HepG2 (cell line): ENCODE measurements at regions not wholly inside any gene's neighbourhood (a gene's known extent, or its start where the extent isn't known, plus 50 kb on each side); places are given as distances from the start of the nearest gene placed in this dataset.
A peak's percentile ranks its signal among the peaks of the same experiment; 100 is the strongest.

Experiments used
- ATAC-seq: fragments of 200-7000 bp; cut with Tn5 transposase; 3 replicates; pipeline ENCODE4 v1.9.1; 2020; ENCODE audit warnings: mild to moderate bottlenecking, moderate library complexity
- BruUV-seq: library from RNA; stranded (reverse); fragments of 400-500 nt; replicated peaks from 2 replicates; lab custom pipeline; 2021; lab: Mats Ljungman, UMichigan
- CTCF ChIA-PET: fragments of 300-600 bp; formaldehyde crosslinking; extraction: SDS; loops from one replicate; lab custom pipeline; 2021; ENCODE audit warnings: low total read pairs, inconsistent platforms, low intra/inter-chr PET ratio; lab: Yijun Ruan, JAX
- POLR2A ChIA-PET: fragments of 350-600 bp; sonication (Branson Sonifier 250); formaldehyde crosslinking; loops from one replicate; lab custom pipeline; 2020; ENCODE audit warnings: antibody characterized with exemption, inconsistent platforms; lab: Yijun Ruan, JAX
- DNase-seq: peaks from one replicate; pipeline ENCODE4 v3.0.0-alpha.2; 2015; ENCODE audit warnings: low spot score
- FAIRE-seq: peaks from 3 replicates; lab custom pipeline; 2011; peaks lifted over from hg19 to GRCh38; lab: Jason Lieb, UNC
- H2AFZ ChIP-seq: one replicate; pipeline ENCODE4 v1.6.1; 2011; ENCODE audit warnings: low read length, inconsistent platforms
- H3K27ac ChIP-seq: fragments of 300-600 bp; 3 replicates; pipeline ENCODE4 v1.8.0; 2011; ENCODE audit warnings: mixed run types, mild to moderate bottlenecking, mixed read lengths, low read length, inconsistent platforms; ENCODE audit not compliant: insufficient read depth; ENCODE audit errors: extremely low read length
- H3K27me3 ChIP-seq, 2 experiments: fragments of 200-600 bp in 1 of 2; 2 replicates in 1 of 2; 3 replicates in 1 of 2; pipeline versions ENCODE4 v1.6.0 to v1.8.0; 2011; ENCODE audit warnings: low read length in 2 of 2, mild to moderate bottlenecking in 2 of 2, moderate library complexity in 2 of 2, inconsistent platforms in 1 of 2; ENCODE audit not compliant: insufficient read depth in 2 of 2, control insufficient read depth in 1 of 2
- H3K36me3 ChIP-seq, 2 experiments: fragments of 200-600 bp in 1 of 2; replicated peaks in 1 of 2; 2 replicates in 1 of 2; 3 replicates in 1 of 2; pipeline versions ENCODE4 v1.5.1 to v1.8.0; 2011; ENCODE audit warnings: low read length in 2 of 2, inconsistent platforms in 1 of 2; ENCODE audit not compliant: insufficient read depth in 2 of 2, control insufficient read depth in 1 of 2
- H3K4me1 ChIP-seq: 2 replicates; pipeline ENCODE4 v1.5.1; 2012; ENCODE audit warnings: low read length, inconsistent platforms; ENCODE audit not compliant: insufficient read depth
- H3K4me2 ChIP-seq: 2 replicates; pipeline ENCODE4 v1.6.0; 2011; ENCODE audit warnings: low read depth, low read length, inconsistent platforms
- H3K4me3 ChIP-seq, 3 experiments: fragments of 200-600 bp in 1 of 3; sonication (generic), shearing (Covaris generic) in 1 of 3; replicated peaks in 1 of 3; 2 replicates each; pipeline ENCODE4 v1.5.1; 2011 to 2016; ENCODE audit warnings: low read length in 3 of 3, inconsistent platforms in 2 of 3, low read depth in 2 of 3, mild to moderate bottlenecking in 2 of 3, control low read depth in 1 of 3, mixed read lengths in 1 of 3; ENCODE audit not compliant: insufficient read depth in 1 of 3
- H3K79me2 ChIP-seq: one replicate; pipeline ENCODE4 v1.6.1; 2011; ENCODE audit warnings: low read length, inconsistent platforms; ENCODE audit not compliant: insufficient read depth
- H3K9ac ChIP-seq: 2 replicates; pipeline ENCODE4 v1.6.0; 2011; ENCODE audit warnings: mild to moderate bottlenecking, low read depth, low read length, inconsistent platforms; ENCODE audit not compliant: insufficient read depth
- H3K9me3 ChIP-seq: 2 replicates; pipeline ENCODE4 v1.5.1; 2012; ENCODE audit warnings: mild to moderate bottlenecking, low read length
- H4K20me1 ChIP-seq: 2 replicates; pipeline ENCODE4 v1.6.0; 2011; ENCODE audit warnings: inconsistent platforms, mild to moderate bottlenecking, low read length, moderate library complexity; ENCODE audit not compliant: insufficient read depth
- CEBPB ChIP-seq: IDR thresholded peaks from 2 replicates; pipeline ENCODE4 v1.6.1; 2011; ENCODE audit warnings: low read depth, low read length, improper control_type of control experiment, borderline replicate concordance
- CEBPG ChIP-seq: IDR thresholded peaks from 2 replicates; pipeline ENCODE4 v1.6.1; 2016
- HNF4A ChIP-seq: sonication (generic); formaldehyde crosslinking; IDR thresholded peaks from 2 replicates; pipeline ENCODE4 v1.4.0; 2020; ENCODE audit warnings: missing genetic modification reagents
- RBFOX2 ChIP-seq: fragments of 200-400 bp; formaldehyde crosslinking; IDR thresholded peaks from 2 replicates; pipeline ENCODE4 v1.6.1; 2017; ENCODE audit warnings: low read depth, mild to moderate bottlenecking, low read length
- SIN3A ChIP-seq: IDR thresholded peaks from 2 replicates; pipeline ENCODE4 v1.6.1; 2011; ENCODE audit warnings: low read depth, mild to moderate bottlenecking, control low read depth, low read length, borderline replicate concordance
- TAF15 ChIP-seq: fragments of 200-400 bp; formaldehyde crosslinking; IDR thresholded peaks from one replicate; pipeline ENCODE4 v1.6.1; 2018; ENCODE audit warnings: mild to moderate bottlenecking, low read depth, low read length; ENCODE audit not compliant: poor library complexity, severe bottlenecking
- THYN1 ChIP-seq: sonication (generic); formaldehyde crosslinking; IDR thresholded peaks from 2 replicates; pipeline ENCODE4 v1.8.1; 2023; ENCODE audit warnings: low read depth, mild to moderate bottlenecking, moderate library complexity, missing genetic modification reagents, borderline replicate concordance
- XRCC5 ChIP-seq: fragments of 200-400 bp; formaldehyde crosslinking; optimal IDR thresholded peaks from 2 replicates; pipeline ENCODE3; 2017; ENCODE audit warnings: mild to moderate bottlenecking, low read length
- ZBTB7B ChIP-seq: sonication (generic); formaldehyde crosslinking; IDR thresholded peaks from 2 replicates; pipeline ENCODE4 v1.4.0; 2020; ENCODE audit warnings: missing genetic modification reagents
- ZFP90 ChIP-seq: sonication (generic); formaldehyde crosslinking; IDR thresholded peaks from 2 replicates; pipeline ENCODE4 v1.8.0; 2022; ENCODE audit warnings: missing genetic modification reagents, mild to moderate bottlenecking, inconsistent platforms, borderline replicate concordance
- ZNF138 ChIP-seq: sonication (generic); formaldehyde crosslinking; IDR thresholded peaks from 2 replicates; pipeline ENCODE4 v1.5.0; 2020; ENCODE audit warnings: mild to moderate bottlenecking, low read depth, missing genetic modification reagents
- ZNF530 ChIP-seq: sonication (generic); formaldehyde crosslinking; IDR thresholded peaks from 2 replicates; pipeline ENCODE4 v1.5.0; 2020; ENCODE audit warnings: low read depth, mild to moderate bottlenecking, missing genetic modification reagents
- ZNF577 ChIP-seq: sonication (generic); formaldehyde crosslinking; IDR thresholded peaks from 2 replicates; pipeline ENCODE4 v1.4.0; 2020; ENCODE audit warnings: mild to moderate bottlenecking, low read depth, missing genetic modification reagents, borderline replicate concordance
- ZNF777 ChIP-seq: sonication (generic); formaldehyde crosslinking; IDR thresholded peaks from 2 replicates; pipeline ENCODE4 v1.4.0; 2020; ENCODE audit warnings: missing genetic modification reagents
- WGBS: methylation state at CpG from one replicate; pipeline ENCODE4 v1.1.6; 2017; ENCODE audit warnings: low lambda C conversion rate; 5-methylcytosine and 5-hydroxymethylcytosine counted together
- in situ Hi-C: cut with HindIII; loops from 2 replicates; pipeline ENCODE4 v1.10.0; 2017; ENCODE audit warnings: low pct_unique_long_range_greater_than_20kb; ENCODE audit not compliant: extremely low pct_ligation_motif_present
- intact Hi-C: fragments of 100-400 bp; cut with micrococcal nuclease; formaldehyde crosslinking; loops from one replicate; pipeline ENCODE4 v1.10.0; 2022; ENCODE audit not compliant: unreplicated experiment
- TF ChIP-seq, protein P1 (sequence below): sonication (generic); formaldehyde crosslinking; IDR thresholded peaks from 2 replicates; pipeline ENCODE4 v1.5.0; 2020; ENCODE audit warnings: mild to moderate bottlenecking, missing genetic modification reagents, moderate library complexity
- TF ChIP-seq, protein P2 (sequence below): IDR thresholded peaks from 2 replicates; pipeline ENCODE4 v1.6.1; 2012; ENCODE audit warnings: low read depth, low read length, improper control_type of control experiment
- TF ChIP-seq, protein P3 (sequence below): sonication (generic); formaldehyde crosslinking; IDR thresholded peaks from 2 replicates; pipeline ENCODE4 v1.4.0; 2020; ENCODE audit warnings: missing genetic modification reagents
- TF ChIP-seq, protein P4 (sequence below): sonication (generic); formaldehyde crosslinking; IDR thresholded peaks from 2 replicates; pipeline ENCODE4 v1.8.0; 2022; ENCODE audit warnings: mild to moderate bottlenecking, missing genetic modification reagents

DNA sequence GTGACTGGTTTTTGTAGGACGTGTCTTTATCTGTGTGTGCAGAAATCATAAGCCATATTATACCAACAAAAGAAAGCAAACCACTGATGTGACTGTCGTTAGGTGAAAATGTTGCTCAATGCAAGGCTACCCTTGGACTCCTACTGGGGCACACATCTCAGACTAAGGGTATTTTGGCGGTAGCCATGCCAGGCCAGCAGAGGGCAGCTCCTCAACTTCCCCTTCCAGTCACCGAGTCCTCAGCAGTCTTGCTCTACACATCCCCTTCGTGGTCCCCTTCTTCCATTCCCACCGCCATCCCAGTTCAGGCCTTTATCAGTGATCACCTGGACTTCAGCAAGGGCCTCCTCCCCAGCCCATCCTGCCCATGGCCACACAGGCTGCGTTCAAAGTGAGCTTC is 113.7 kb upstream of the GGTLC1 start:
- H3K27me3 ChIP-seq: no peaks in the 10 kb centered on the region
- no peaks in the 10 kb centered on the region for H3K4me1 ChIP-seq
- no TSS peak for BruUV-seq
- H4K20me1 ChIP-seq: no peaks in the 10 kb centered on the region
- H3K4me3 ChIP-seq: no peak overlapping the region
- 10% methylated on average over 7 of the region's 7 CpGs for WGBS
- no peak overlapping the region for H2AFZ ChIP-seq
- no peaks in the 10 kb centered on the region for H3K79me2 ChIP-seq
- H3K9ac ChIP-seq: no peak overlapping the region
- TF ChIP-seq, protein P1, sequence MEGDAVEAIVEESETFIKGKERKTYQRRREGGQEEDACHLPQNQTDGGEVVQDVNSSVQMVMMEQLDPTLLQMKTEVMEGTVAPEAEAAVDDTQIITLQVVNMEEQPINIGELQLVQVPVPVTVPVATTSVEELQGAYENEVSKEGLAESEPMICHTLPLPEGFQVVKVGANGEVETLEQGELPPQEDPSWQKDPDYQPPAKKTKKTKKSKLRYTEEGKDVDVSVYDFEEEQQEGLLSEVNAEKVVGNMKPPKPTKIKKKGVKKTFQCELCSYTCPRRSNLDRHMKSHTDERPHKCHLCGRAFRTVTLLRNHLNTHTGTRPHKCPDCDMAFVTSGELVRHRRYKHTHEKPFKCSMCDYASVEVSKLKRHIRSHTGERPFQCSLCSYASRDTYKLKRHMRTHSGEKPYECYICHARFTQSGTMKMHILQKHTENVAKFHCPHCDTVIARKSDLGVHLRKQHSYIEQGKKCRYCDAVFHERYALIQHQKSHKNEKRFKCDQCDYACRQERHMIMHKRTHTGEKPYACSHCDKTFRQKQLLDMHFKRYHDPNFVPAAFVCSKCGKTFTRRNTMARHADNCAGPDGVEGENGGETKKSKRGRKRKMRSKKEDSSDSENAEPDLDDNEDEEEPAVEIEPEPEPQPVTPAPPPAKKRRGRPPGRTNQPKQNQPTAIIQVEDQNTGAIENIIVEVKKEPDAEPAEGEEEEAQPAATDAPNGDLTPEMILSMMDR: peak; percentile 60
- TF ChIP-seq ZFP90 (CRISPR knock-in tag) (no peak), ZNF577 (CRISPR knock-in tag) (no peak), SIN3A (no peak), CEBPB (peak; percentile 79; the same call in 1 of the 2 replicates), RBFOX2 (no peak), ZNF777 (no peak), TAF15 (no peak), XRCC5 (peak; percentile 27), HNF4A (CRISPR knock-in tag) (peak; percentile 38), THYN1 (no peak), ZNF530 (CRISPR knock-in tag) (no peak), CEBPG (0 out of 2 replicates have a peak, but pooled peaks have one; percentile 34), ZNF138 (no peak), ZBTB7B (CRISPR knock-in tag) (no peak)
- TF ChIP-seq, protein P2, sequence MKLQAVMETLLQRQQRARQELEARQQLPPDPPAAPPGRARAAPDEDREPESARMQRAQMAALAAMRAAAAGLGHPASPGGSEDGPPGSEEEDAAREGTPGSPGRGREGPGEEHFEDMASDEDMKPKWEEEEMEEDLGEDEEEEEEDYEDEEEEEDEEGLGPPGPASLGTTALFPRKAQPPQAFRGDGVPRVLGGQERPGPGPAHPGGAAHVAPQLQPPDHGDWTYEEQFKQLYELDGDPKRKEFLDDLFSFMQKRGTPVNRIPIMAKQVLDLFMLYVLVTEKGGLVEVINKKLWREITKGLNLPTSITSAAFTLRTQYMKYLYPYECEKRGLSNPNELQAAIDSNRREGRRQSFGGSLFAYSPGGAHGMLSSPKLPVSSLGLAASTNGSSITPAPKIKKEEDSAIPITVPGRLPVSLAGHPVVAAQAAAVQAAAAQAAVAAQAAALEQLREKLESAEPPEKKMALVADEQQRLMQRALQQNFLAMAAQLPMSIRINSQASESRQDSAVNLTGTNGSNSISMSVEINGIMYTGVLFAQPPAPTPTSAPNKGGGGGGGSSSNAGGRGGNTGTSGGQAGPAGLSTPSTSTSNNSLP: no peak
- TF ChIP-seq, protein P3, sequence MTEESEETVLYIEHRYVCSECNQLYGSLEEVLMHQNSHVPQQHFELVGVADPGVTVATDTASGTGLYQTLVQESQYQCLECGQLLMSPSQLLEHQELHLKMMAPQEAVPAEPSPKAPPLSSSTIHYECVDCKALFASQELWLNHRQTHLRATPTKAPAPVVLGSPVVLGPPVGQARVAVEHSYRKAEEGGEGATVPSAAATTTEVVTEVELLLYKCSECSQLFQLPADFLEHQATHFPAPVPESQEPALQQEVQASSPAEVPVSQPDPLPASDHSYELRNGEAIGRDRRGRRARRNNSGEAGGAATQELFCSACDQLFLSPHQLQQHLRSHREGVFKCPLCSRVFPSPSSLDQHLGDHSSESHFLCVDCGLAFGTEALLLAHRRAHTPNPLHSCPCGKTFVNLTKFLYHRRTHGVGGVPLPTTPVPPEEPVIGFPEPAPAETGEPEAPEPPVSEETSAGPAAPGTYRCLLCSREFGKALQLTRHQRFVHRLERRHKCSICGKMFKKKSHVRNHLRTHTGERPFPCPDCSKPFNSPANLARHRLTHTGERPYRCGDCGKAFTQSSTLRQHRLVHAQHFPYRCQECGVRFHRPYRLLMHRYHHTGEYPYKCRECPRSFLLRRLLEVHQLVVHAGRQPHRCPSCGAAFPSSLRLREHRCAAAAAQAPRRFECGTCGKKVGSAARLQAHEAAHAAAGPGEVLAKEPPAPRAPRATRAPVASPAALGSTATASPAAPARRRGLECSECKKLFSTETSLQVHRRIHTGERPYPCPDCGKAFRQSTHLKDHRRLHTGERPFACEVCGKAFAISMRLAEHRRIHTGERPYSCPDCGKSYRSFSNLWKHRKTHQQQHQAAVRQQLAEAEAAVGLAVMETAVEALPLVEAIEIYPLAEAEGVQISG (CRISPR knock-in tag): 0 out of 2 replicates have a peak, but pooled peaks have one; percentile 27
- TF ChIP-seq, protein P4, sequence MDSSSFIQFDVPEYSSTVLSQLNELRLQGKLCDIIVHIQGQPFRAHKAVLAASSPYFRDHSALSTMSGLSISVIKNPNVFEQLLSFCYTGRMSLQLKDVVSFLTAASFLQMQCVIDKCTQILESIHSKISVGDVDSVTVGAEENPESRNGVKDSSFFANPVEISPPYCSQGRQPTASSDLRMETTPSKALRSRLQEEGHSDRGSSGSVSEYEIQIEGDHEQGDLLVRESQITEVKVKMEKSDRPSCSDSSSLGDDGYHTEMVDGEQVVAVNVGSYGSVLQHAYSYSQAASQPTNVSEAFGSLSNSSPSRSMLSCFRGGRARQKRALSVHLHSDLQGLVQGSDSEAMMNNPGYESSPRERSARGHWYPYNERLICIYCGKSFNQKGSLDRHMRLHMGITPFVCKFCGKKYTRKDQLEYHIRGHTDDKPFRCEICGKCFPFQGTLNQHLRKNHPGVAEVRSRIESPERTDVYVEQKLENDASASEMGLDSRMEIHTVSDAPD (CRISPR knock-in tag): no peak
- TF ChIP-seq, all 625 proteins: peak for 6
- no peak overlapping the region for H3K27ac ChIP-seq
- in situ Hi-C loops (no loop called here), intact Hi-C loops (loop anchor here (1.0 to 5.0 kb wide), 3 partner anchors 37 to 165 kb away; no protein-coding TSS in a partner anchor)
- peak; percentile 82 for ATAC-seq
- H3K9me3 ChIP-seq: no peaks in the 10 kb centered on the region
- ChIA-PET POLR2A (no interaction called here), CTCF (interaction anchor here (2.8 kb wide), 1 partner anchor 165 kb away, joined by 17 read pairs; no protein-coding TSS in a partner anchor)
- DNase-seq: peak; percentile 35
- no peaks in the 10 kb centered on the region for H3K36me3 ChIP-seq
- peak; percentile 67 for FAIRE-seq
- no peak overlapping the region for H3K4me2 ChIP-seq
